GM18861 (cell line): ENCODE measurements at regions not wholly inside any gene's neighbourhood (a gene's known extent, or its start where the extent isn't known, plus 50 kb on each side); places are given as distances from the start of the nearest gene placed in this dataset.

Experiments
- ATAC-seq: cut with Tn5 transposase; IDR thresholded peaks from one replicate; pipeline ENCODE4 v1.9.1; 2021; ENCODE audit not compliant: unreplicated experiment

DNA sequence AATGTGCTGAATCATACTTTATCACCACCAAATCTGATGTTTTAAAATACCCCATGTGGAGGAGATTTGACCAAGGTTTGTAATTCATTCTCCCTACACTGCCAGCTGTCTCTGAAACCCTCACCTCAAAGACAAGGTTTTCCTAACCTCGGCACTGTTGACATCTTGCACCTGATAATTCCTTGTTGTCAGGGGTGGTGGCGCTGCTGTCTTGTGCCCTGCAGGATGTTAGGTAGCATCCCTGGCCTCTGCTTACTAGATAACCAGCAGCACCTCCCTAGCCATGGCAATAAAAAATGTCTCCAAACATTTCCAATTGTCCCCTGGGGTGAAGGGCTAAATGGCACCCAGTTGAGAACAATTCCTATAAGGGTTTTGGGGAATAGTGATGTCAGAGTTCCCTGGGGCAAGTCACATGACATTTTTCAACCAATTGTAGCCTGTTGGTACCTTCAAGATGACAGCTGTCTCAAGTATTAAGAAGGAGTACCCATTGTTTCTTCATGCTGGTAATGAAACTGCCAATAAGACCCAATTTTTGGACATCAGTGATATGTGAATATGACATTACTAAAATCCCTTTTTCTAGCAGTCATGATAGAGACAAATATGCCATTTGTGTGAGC, 160.6 kb upstream of the PLCXD3 start:
- no peak for ATAC-seq

DNA sequence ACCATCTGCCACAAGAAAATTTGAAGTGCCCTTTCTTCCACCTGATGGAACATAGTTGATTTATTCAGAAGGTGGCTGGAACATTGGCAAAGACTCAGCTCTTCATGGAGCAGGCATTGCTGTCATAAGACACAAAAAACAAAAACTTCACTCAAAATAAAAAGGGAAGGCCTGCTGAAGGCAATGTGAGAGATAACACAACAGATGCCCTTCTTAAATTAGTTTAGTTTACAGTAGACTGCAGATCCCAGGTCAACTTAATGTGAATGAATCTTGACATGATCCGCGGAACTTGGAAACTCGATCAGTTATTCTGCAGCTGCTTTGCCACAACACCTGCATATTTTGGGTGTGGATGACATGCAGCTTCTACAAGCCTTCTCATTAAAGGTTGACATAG, 159.8 kb upstream of the PLCXD3 start:
- ATAC-seq = no peak

DNA sequence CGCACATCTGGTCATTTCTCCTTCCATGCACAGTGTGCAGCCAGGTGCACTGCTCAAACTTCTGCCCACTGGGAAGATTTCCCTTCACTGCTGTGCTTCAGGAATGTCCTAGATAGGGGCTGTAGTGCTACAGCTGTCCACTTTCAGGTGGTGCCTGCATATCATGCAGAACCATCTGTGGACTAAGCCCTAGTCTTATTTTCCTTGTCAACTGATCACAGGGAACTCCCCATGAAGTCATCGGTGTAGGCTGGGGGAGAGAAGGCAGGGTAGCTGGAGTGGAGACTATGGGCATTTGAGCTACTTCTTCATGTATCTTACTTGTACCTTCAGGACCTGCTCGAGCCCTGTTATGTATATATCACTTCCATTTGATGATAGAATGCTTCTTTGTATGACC, 150.9 kb upstream of the PLCXD3 start:
- ATAC-seq = no peak

DNA sequence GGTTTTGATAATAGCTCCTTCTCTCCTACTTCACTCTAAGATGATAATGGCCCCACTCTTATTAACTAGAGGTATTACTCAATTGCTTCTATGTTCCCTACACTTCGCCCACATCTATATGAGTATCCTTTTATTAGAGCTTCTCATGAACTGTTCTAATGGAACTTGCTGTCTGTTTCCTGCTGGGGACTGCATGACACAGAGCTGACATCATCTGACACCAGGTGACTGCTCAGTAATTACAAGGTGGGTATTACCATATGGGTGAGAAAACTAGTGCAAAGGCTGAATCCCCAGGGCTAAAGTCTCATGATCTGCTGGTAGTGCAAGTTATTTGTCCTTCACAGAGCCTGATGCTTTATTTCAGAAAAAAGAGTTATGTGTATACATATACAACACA, 146.2 kb upstream of the PLCXD3 start:
- ATAC-seq = no peak

DNA sequence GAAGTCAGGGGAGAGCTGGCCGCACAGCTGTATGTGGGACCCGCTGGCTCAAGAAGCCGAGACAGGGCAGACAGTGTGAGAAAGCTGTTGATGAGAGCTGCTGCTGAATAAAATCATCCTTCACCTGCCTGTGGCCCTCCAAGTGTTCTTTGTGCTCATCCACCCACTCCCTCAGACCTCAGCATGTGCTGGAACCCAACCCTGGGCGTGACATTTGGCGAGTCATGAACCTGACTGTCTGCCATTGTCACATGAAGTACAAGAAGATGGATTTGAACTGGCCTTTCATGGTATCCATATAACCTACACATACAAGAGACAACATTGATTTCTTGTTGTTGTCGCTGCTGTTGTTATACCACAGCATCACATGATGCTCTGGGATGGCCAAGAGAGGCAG, 139.7 kb upstream of the PLCXD3 start:
- no peak for ATAC-seq

DNA sequence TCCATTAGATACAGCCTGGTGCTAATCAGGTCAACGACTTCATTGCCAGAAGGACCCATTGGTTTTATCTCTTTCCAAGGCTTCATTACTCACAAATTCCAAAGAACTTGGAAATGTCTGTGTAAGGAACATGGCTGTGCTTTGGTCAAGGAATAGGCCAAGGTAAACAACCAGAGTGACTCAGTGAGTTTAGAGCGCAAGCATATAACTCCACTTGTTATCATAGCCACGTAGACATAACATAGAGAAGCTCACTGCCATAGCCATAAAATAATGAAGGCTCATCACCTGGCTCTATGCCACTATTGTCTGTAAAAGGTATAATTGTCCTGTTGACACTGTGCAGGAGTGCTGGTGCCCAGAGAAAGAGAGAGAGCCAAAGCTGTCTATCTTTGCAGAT, 139.3 kb upstream of the PLCXD3 start:
- ATAC-seq = no peak

DNA sequence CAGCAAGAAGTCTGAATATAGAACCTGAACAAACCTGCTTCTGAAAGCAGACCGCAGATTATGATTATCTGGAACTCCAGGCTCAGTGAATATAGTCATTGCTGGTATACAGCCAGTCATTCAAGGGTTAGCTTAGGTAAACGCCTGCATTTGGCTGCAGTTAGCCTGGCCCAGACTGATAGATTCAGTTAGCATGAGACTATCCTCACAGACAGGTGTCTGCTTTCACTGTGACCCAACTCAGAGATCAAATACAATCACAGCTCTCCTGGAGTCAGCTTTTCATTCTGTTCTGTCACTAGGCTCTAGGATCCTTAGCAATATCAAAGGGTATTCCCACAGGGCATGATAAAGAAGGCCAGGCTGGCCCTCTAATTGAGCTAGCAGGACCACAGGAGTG, 138.6 kb upstream of the PLCXD3 start:
- no peak for ATAC-seq

DNA sequence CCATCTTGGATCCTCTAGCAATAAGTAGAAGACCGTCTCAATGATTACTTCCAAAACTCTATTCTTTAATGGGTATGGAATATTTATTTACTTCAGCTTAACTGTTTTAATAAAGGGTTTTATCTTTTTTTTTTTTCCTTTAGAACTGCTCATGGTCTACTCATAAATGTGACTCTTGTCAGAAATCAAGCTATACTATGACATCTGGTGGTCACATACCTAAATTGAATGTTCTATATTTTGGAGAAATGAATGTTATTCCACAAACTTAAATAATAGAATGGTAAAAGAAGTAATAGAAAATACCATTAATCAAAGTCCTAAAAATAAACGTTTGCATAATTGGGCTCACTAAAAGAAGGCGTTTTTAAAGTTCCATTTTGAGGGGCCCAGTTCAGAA, 131.2 kb upstream of the PLCXD3 start:
- no peak for ATAC-seq

DNA sequence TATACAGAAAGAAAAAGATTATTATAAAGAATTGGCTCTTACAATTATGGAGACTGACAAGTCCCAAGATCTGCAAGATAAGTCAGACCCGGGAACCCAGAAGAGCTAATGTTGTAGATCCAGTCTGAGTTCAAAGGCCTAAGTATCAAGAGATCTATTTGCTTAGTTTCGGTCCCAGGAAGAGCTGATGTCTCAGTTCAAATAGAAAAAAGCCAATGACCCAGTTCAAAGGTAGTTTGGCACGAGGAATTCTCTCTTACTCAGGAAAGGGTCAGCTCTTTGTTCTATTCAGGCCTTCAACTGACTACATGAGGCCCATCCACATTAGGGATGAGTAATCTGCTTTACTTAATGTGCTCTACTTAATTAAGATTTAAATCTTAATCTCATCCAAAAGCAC, 128.3 kb upstream of the PLCXD3 start:
- no peak for ATAC-seq

DNA sequence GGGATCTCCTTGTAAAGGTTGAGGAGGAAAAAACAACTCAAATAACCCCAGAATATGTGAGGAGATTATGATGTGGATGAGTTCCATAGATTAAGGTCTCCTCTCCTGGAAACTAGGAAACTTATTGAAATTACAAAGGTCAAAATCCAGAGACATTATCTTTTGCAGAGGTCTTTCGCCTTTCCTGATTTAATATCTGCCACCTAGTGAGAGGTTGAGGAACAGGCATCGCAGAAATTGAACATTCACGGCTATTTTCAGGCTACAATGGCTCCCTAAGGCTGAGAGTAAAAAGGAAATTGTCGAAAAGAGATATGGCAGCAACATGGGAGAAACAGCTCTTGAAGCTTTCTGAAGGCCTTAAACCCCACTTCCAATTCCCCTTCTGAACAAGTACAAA, 127.5 kb upstream of the PLCXD3 start:
- ATAC-seq = no peak

DNA sequence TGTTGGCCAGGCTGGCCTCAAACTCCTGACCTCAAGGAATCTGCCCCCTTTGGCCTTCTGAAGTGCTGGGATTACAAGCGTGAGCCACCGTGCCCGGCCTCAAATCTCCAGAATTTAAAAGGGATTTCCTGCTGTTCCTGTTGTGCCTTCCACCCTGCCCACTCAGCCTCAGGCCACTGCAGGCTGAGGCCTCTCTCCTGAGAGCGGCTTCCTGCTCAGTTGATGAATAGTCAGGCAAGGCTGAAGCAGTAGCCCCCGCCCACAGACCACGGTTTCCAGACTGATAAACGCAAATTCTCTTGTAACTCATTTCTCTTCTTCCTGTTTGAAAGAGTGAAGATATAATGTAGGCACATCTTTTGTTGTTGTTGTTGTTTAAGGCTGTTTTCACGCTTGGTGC, 127.0 kb upstream of the PLCXD3 start:
- ATAC-seq = no peak

DNA sequence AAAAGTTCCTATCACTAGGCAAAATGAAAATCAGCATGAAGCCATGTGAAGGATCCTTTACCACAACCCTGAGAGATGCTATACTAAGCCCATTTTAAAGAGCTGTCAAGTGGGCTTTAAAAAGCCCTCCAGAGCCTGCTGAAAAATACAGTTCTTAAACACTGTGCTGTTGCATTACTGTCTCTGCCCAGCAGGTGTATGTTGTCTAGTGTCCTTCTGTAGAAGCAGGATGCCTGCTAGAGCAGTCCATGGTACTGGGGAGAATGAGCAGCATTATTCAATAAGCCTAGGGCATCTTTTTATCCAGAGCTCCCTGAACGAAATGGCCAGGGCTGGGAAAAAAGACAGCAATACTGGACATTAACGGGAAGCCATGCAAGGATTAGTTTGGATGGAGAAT, 126.2 kb upstream of the PLCXD3 start:
- peak; percentile 91 for ATAC-seq

DNA sequence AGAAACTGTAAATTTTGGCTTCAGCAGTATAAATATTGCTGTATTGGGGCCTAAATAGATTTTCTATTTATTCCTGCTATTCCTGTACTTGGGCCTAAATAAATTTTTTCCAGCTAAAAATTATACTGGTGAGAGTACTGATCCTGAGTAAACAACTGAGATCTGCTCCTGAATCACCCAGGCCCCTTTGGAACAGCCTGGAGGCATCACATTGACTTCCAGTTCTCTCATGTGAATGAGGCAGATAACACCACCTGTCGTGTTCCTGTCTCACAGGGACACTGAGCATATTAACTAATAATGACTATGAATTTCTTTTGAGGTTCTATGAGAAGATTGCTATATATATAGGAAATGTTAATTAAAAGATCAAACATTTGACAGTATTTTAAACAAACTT, 119.5 kb upstream of the PLCXD3 start:
- no peak for ATAC-seq

DNA sequence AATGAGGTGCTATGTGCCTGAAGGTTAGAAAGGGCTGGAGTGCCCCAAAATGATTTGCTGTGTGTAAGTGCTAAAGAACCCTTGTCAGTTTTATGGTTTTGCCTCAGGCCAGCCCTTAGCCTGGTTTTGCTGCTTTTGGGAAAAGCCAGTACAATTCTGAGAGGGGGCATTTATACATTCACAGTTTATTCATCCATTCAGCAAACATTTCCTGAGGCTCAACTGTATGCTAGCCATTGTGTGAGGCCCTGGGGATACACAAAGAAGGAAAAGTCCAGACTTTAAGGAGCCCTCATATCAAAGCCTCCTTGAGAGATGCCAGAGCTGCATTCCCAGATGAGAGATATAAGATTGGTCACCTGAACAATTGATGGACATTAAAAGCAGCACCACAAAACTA, 115.2 kb upstream of the PLCXD3 start:
- ATAC-seq = no peak

DNA sequence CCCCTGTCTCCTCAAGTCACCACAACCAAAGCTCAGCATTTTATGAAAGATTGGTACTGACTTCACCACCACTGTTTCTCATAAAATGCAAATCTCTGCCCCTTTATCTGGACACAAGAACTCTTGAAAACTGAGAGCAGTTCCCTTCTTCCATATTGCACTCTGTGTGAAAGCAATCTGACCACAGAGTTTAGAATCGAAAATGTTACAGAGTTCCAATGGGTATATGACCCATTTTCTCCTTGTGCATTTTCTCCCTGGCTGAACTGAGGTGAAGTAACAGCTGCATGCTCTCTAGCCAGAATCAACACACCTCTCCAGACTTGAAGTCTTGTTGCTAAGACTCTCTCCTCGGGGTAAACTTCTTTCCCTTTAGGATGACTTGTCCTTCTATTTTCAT, 111.0 kb upstream of the PLCXD3 start:
- ATAC-seq = no peak

DNA sequence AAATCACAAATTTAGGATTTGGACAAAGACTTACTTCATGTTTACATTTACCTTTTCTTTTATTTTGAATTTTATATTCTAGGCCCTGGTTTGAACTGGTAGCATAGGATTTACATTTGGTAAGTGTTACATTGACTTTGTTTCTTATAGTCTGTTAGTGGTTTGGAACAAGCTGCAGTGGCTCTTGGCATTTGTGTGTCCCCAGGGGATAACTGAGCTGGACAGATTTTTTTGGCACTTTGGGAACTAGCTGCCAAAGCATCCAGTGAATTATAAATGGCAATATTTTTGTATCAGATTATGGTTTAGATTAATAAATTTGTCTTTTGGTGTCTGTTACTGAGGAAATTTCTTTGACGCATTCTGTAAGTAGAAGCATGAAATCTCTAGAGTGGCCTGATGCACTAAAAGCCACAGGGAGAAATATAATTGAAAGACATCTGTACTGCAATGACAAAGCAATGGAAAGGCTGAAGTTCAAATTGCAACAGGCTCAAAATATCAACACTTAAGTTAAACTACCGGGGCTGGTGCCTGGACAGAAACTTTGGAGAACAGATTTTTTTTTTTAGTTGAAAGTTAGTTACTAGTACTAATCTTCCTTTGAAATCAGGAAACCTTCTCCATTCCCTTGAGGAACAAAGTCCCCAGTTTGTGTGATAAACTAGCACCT, 107.6 kb upstream of the PLCXD3 start:
- no peak for ATAC-seq

DNA sequence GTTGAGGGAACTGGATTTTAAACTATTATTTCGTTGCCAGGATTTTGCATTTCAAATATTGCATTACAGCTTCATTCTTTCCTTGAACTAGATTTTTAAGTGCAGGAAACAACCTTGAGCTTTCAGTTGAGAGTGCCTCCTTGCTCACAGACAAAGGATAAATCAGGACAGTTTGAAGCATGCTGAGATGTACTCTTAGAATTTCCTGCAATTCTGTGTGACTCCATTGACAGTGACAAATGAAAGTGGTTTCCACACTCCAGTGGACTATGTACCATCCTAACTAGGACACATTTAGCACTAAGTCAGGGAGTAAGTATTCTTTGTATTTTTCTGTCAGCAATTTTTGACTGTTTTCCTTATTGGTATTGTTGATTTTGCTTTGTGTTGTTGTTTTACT, 100.0 kb upstream of the PLCXD3 start:
- ATAC-seq = no peak

DNA sequence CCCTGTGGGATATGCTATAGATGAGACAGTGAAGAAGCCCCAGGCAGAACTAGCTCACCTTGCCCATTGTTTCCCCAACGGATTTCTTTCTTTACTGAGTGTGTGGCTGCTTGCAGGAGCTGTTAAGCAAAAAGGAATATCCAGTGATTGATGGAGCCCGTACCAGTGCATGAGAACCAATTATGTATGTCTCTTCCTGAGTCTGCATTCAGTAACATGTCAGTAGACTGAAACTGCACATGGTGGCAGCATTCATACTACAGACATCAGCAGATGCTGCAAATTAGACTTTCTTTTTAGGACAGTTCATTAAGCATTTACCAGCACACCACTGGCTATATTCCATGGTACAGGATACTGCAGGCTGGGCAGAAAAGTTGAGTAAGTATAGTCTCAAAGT, 90.3 kb upstream of the PLCXD3 start:
- no peak for ATAC-seq

DNA sequence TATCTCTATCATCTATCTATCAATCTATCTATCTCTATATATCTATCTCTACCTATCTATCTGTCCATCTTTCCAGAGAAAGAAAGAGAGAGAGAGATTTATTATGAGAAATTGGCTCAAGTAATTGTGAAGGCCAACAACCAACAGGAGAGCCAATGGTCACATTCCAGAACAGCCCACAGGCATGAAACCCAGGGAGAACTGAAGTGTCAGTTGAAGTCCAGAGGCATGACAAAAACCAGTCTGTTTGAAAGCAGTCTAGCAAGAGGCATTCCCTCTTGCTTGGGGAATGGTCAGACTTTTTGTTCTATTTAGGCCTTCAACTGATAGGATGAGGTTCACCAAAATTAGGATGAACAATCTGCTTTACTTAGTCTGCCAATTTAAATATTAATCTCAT, 87.6 kb upstream of the PLCXD3 start:
- ATAC-seq = no peak

DNA sequence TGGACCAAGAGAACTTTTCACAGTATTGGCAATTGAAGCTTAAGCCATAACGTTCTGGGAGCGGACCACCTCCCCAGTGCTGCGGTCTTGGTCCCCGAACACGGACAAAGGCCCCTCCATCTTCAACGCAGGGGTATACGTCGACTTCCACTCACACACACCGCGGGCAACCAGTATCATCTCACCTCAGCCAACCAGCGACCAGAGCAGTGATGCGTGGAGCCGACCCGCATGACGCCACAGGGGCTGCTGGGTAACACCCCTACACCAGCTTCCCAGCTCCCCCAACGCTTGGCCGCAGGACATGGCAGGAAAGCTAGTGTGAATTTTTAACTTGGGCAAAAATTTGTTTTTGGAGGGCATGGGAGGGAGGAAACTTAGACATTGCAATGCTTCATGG, 77.3 kb upstream of the PLCXD3 start:
- ATAC-seq = no peak

DNA sequence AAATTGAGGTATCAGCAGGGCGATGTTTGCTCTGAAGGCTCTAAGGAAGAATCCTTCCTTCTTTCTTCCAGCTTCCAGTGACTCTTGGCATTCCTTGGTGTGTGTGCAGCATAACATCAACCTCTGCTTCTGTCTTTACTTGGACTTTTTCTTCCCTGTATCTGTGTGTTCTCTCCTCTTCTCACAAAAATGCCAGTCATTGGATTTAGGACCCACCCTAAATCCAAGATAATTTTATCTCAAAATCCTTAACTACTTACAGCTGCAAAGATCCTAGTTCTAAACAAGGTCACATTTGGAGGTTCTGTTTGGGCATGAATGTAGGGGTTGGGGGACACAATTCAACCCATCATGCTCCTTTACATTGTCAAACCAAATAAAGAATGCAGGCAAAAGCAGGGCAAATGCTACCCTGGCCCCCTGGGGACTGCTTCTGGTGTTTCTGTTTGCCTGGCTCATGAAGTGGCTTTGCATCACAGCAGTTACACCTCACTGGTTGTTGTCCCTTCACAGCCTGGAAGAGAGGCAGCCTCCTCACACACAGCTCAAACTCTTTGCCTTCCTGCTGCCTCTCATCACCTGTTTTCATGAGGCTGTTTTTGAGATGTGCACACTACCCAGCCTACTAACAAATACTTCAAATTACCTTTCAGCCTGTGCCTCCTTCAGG, 64.8 kb upstream of the PLCXD3 start:
- ATAC-seq = no peak

DNA sequence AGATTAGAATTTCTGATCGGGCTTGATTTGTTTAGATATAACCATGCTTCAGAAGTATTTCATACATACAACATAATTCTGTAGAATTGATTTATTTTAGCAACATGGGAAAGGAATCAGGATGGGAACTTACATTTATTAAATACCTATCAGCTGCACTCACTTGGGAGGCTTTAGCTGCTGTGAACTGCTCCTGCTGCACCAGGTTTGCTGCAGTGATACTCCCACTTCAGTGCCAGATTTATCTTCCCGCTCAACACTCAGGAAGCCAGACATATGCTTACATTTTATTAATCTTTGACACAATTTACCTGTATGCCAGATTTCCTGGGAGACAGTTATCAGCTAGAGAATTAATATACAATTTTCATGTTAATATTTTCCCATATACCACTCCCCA, 64.0 kb upstream of the PLCXD3 start:
- ATAC-seq = no peak
